Tibial nerve (tissue), 3 donors: ENCODE measurements at regions not wholly inside any gene's neighbourhood (a gene's known extent, or its start where the extent isn't known, plus 50 kb on each side); places are given as distances from the start of the nearest gene placed in this dataset.

Experiments used
- POLR2A ChIP-seq, 2 donors: fragments of 450-650 bp; IDR thresholded peaks; one replicate each; pipeline ENCODE4 v1.6.1; 2017; ENCODE audit warnings: antibody characterized with exemption in 2 of 2, mild to moderate bottlenecking in 2 of 2, moderate library complexity in 2 of 2
- TF ChIP-seq, protein P1 (sequence below), 5 experiments: fragments of 200-600 bp in 3 of 5; fragments of 450-650 bp in 2 of 5; sonication (generic) in 3 of 5; IDR thresholded peaks; one replicate each; pipeline ENCODE4 v1.5.1; 2016 to 2019; ENCODE audit warnings: antibody characterized with exemption in 5 of 5, mild to moderate bottlenecking in 3 of 5, moderate library complexity in 2 of 5

- TF ChIP-seq, protein P1, sequence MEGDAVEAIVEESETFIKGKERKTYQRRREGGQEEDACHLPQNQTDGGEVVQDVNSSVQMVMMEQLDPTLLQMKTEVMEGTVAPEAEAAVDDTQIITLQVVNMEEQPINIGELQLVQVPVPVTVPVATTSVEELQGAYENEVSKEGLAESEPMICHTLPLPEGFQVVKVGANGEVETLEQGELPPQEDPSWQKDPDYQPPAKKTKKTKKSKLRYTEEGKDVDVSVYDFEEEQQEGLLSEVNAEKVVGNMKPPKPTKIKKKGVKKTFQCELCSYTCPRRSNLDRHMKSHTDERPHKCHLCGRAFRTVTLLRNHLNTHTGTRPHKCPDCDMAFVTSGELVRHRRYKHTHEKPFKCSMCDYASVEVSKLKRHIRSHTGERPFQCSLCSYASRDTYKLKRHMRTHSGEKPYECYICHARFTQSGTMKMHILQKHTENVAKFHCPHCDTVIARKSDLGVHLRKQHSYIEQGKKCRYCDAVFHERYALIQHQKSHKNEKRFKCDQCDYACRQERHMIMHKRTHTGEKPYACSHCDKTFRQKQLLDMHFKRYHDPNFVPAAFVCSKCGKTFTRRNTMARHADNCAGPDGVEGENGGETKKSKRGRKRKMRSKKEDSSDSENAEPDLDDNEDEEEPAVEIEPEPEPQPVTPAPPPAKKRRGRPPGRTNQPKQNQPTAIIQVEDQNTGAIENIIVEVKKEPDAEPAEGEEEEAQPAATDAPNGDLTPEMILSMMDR (IDR thresholded peaks at IDR 0.05) = no peak
- no peak for TF ChIP-seq POLR2A (IDR thresholded peaks at IDR 0.05)
Observed at GRCh38 chr3:170690661-170690981, 104.7 kb upstream of the SLC7A14 start.
